ENCODE measurements at regions not wholly inside any gene's neighbourhood (a gene's known extent, or its start where the extent isn't known, plus 50 kb on each side); places are given as distances from the start of the nearest gene placed in this dataset.

DNA sequence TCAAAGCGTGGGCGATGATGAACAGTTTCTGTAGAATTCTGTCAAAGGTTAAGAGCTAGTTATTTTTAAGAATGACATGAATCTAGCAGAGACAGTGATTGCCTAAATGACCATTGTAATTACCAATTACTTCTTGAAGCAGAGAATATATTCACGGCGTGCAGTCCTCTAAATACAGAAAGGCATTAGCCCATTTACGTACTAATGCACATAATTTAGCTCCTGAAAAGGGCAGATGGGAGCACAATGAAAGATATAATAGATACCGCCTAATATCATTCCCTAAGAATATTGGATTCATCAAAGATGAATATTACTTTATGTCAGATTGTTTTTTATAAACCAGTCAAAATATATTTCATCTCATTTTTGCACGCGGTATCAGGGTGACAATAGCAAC is 212.4 kb downstream of the URI1 start:
- TF ChIP-seq ZNF707 (CRISPR knock-in tag; conservative IDR thresholded peaks at IDR 0.05) (no peak), CREB1 (IDR thresholded peaks at IDR 0.05) (no peak), CREB1 (CRISPR knock-in tag; IDR thresholded peaks at IDR 0.05) (no peak), ZNF232 (CRISPR knock-in tag; IDR thresholded peaks at IDR 0.05) (no peak), POLR2AphosphoS5 (IDR thresholded peaks at IDR 0.05; ENCODE audit: control insufficient read depth, insufficient read depth, low read depth, low read length) (no peak), SMC3 (conservative IDR thresholded peaks at IDR 0.05; ENCODE audit: insufficient read depth, low read depth, low read length) (no peak)

All from K562 (cell line).